ENCODE measurements at regions not wholly inside any gene's neighbourhood (a gene's known extent, or its start where the extent isn't known, plus 50 kb on each side); places are given as distances from the start of the nearest gene placed in this dataset.

DNA sequence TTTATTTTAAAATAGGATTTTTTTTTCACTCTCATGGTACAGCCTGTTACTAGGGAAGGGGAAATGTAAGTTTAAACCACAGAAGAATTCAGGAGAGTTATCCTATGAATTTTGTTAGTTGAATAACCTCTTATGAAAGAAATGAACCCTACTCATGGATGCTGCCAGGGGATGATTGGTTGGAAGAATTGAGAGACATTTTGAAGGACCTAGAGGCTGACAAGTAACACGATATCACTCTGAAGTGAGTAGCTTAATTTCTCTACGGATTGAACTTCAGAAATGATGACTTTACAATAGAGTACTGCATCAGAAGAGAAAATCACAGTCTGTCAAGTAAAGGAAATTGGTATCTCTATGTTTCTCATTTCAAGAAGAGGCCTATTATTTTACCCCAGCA lies 1346.2 kb downstream of the SUCLG1 start:
- no peak for FAIRE-seq
- BruUV-seq (replicated peaks) = no TSS peak
- Histone ChIP-seq H3K4me1 (ENCODE audit: control insufficient read depth, insufficient read depth, low read length) (no peaks in the 10 kb centered on the region), H3K79me2 (ENCODE audit: control insufficient read depth, insufficient read depth, low read length) (no peaks in the 10 kb centered on the region), H3K9ac (ENCODE audit: control insufficient read depth, insufficient read depth, low read length) (no peak overlapping the region), H4K20me1 (ENCODE audit: control insufficient read depth, insufficient read depth) (no peaks in the 10 kb centered on the region), H3K36me3 (ENCODE audit: control insufficient read depth in 2 of 2, insufficient read depth in 2 of 2, low read length in 1 of 2) (no peaks in the 10 kb centered on the region), H3K27ac (ENCODE audit: control insufficient read depth, insufficient read depth) (no peak overlapping the region), H3K27me3 (replicated peaks in 1 of 2; ENCODE audit: control insufficient read depth in 2 of 2, insufficient read depth in 2 of 2, low read length in 1 of 2) (no peaks in the 10 kb centered on the region), H2AFZ (ENCODE audit: control insufficient read depth, low read depth, low read length) (no peak overlapping the region), H3K4me2 (ENCODE audit: control insufficient read depth, insufficient read depth) (no peak overlapping the region), H3K9me3 (replicated peaks; ENCODE audit: control insufficient read depth, insufficient read depth, low read length) (no peaks in the 10 kb centered on the region), H3K4me3 (no peak overlapping the region)
- ATAC-seq = no peak
- no peak for DNase-seq (ENCODE audit: low read depth, low spot score)
- TF ChIP-seq KDM1A (IDR thresholded peaks at IDR 0.05; ENCODE audit: borderline replicate concordance) (no peak), SIX5 (IDR thresholded peaks at IDR 0.05; ENCODE audit: low read depth, low read length, severe bottlenecking) (no peak), POLR2AphosphoS5 (IDR thresholded peaks at IDR 0.05; ENCODE audit: low read length) (no peak), RAD51 (IDR thresholded peaks at IDR 0.05) (no peak), FOXM1 (IDR thresholded peaks at IDR 0.05; ENCODE audit: low read depth, low read length) (no peak), STAT3 (IDR thresholded peaks at IDR 0.05; ENCODE audit: low read depth, low read length) (no peak), EGR1 (IDR thresholded peaks at IDR 0.05; ENCODE audit: borderline replicate concordance in 1 of 2, low read depth in 2 of 2, low read length in 2 of 2) (no peak), BCL11A (IDR thresholded peaks at IDR 0.05; ENCODE audit: low read depth, low read length) (no peak), CEBPB (IDR thresholded peaks at IDR 0.05; ENCODE audit: borderline replicate concordance in 1 of 2, low read depth in 2 of 2, low read length in 2 of 2) (no peak), YBX1 (IDR thresholded peaks at IDR 0.05) (no peak), NRF1 (conservative IDR thresholded peaks at IDR 0.05; ENCODE audit: low read depth, low read length) (no peak), CBX5 (IDR thresholded peaks at IDR 0.05; ENCODE audit: low read depth) (no peak)
- TF ChIP-seq, protein P1, sequence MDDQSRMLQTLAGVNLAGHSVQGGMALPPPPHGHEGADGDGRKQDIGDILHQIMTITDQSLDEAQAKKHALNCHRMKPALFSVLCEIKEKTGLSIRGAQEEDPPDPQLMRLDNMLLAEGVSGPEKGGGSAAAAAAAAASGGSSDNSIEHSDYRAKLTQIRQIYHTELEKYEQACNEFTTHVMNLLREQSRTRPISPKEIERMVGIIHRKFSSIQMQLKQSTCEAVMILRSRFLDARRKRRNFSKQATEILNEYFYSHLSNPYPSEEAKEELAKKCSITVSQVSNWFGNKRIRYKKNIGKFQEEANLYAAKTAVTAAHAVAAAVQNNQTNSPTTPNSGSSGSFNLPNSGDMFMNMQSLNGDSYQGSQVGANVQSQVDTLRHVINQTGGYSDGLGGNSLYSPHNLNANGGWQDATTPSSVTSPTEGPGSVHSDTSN (IDR thresholded peaks at IDR 0.05; ENCODE audit: insufficient replicate concordance, low read depth, low read length) = no peak
- TF ChIP-seq, protein P2, sequence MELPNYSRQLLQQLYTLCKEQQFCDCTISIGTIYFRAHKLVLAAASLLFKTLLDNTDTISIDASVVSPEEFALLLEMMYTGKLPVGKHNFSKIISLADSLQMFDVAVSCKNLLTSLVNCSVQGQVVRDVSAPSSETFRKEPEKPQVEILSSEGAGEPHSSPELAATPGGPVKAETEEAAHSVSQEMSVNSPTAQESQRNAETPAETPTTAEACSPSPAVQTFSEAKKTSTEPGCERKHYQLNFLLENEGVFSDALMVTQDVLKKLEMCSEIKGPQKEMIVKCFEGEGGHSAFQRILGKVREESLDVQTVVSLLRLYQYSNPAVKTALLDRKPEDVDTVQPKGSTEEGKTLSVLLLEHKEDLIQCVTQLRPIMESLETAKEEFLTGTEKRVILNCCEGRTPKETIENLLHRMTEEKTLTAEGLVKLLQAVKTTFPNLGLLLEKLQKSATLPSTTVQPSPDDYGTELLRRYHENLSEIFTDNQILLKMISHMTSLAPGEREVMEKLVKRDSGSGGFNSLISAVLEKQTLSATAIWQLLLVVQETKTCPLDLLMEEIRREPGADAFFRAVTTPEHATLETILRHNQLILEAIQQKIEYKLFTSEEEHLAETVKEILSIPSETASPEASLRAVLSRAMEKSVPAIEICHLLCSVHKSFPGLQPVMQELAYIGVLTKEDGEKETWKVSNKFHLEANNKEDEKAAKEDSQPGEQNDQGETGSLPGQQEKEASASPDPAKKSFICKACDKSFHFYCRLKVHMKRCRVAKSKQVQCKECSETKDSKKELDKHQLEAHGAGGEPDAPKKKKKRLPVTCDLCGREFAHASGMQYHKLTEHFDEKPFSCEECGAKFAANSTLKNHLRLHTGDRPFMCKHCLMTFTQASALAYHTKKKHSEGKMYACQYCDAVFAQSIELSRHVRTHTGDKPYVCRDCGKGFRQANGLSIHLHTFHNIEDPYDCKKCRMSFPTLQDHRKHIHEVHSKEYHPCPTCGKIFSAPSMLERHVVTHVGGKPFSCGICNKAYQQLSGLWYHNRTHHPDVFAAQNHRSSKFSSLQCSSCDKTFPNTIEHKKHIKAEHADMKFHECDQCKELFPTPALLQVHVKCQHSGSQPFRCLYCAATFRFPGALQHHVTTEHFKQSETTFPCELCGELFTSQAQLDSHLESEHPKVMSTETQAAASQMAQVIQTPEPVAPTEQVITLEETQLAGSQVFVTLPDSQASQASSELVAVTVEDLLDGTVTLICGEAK (IDR thresholded peaks at IDR 0.05; ENCODE audit: borderline replicate concordance) = no peak
- TF ChIP-seq, protein P3, sequence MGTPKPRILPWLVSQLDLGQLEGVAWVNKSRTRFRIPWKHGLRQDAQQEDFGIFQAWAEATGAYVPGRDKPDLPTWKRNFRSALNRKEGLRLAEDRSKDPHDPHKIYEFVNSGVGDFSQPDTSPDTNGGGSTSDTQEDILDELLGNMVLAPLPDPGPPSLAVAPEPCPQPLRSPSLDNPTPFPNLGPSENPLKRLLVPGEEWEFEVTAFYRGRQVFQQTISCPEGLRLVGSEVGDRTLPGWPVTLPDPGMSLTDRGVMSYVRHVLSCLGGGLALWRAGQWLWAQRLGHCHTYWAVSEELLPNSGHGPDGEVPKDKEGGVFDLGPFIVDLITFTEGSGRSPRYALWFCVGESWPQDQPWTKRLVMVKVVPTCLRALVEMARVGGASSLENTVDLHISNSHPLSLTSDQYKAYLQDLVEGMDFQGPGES (IDR thresholded peaks at IDR 0.05) = no peak
- TF ChIP-seq, protein P4, sequence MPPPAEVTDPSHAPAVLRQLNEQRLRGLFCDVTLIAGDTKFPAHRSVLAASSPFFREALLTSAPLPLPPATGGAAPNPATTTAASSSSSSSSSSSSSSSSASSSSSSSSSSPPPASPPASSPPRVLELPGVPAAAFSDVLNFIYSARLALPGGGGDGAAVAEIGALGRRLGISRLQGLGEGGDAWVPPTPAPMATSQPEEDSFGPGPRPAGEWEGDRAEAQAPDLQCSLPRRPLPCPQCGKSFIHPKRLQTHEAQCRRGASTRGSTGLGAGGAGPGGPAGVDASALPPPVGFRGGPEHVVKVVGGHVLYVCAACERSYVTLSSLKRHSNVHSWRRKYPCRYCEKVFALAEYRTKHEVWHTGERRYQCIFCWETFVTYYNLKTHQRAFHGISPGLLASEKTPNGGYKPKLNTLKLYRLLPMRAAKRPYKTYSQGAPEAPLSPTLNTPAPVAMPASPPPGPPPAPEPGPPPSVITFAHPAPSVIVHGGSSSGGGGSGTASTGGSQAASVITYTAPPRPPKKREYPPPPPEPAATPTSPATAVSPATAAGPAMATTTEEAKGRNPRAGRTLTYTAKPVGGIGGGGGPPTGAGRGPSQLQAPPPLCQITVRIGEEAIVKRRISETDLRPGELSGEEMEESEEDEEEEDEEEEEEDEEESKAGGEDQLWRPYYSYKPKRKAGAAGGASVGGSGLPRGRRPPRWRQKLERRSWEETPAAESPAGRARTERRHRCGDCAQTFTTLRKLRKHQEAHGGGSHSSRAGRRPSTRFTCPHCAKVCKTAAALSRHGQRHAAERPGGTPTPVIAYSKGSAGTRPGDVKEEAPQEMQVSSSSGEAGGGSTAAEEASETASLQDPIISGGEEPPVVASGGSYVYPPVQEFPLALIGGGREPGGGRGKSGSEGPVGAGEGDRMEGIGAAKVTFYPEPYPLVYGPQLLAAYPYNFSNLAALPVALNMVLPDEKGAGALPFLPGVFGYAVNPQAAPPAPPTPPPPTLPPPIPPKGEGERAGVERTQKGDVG (CRISPR knock-in tag; IDR thresholded peaks at IDR 0.05) = no peak
- RAD21 ChIA-PET (ENCODE audit: unreplicated experiment) = no interaction called here
- in situ Hi-C loops (cut with MboI) (no loop called here), intact Hi-C loops (cut with micrococcal nuclease; ENCODE audit: unreplicated experiment) (no loop called here)
- POLR2A ChIA-PET = no interaction called here
- SMC1A ChIA-PET (ENCODE audit: uncharacterized antibody, unreplicated experiment) = no interaction called here
- WGBS (ENCODE audit: insufficient coverage, insufficient replicate concordance, low lambda C conversion rate, missing lambda C conversion rate) = 18% methylated on average over 2 of the region's 2 CpGs
- CTCF ChIA-PET = no interaction called here
